Activated naive CD4-positive, alpha-beta T cell treated with anti-CD3 and anti-CD28 coated beads, Interleukin-2, amount 50 U/mL, for 24 hours (primary cell): ENCODE measurements at regions not wholly inside any gene's neighbourhood (a gene's known extent, or its start where the extent isn't known, plus 50 kb on each side); places are given as distances from the start of the nearest gene placed in this dataset.
"Not testable (repeated sequence)": the region's sequence is repeated elsewhere in the genome, so short reads cannot be mapped to it uniquely, and the experiment has no call there.

Source experiments
- H3K27ac Mint-ChIP-seq: one replicate; pipeline ENCODE4 v1.8.0; 2021; ENCODE audit warnings: mild to moderate bottlenecking, mixed read lengths
- H3K27me3 Mint-ChIP-seq: one replicate; pipeline ENCODE4 v1.8.0; 2021; ENCODE audit warnings: mixed read lengths
- H3K36me3 Mint-ChIP-seq: one replicate; pipeline ENCODE4 v1.8.0; 2021; ENCODE audit warnings: mixed read lengths
- H3K4me1 Mint-ChIP-seq: one replicate; pipeline ENCODE4 v1.8.0; 2021; ENCODE audit warnings: mixed read lengths
- H3K4me3 Mint-ChIP-seq: one replicate; pipeline ENCODE4 v1.8.0; 2021; ENCODE audit warnings: mild to moderate bottlenecking, mixed read lengths
- H3K9me3 Mint-ChIP-seq: one replicate; pipeline ENCODE4 v1.8.0; 2021; ENCODE audit warnings: mixed read lengths

GRCh38 chr16:61091300-61091699 lies 944.9 kb downstream of the CDH8 start:
- H3K9me3 Mint-ChIP-seq: peaks cover 28% of the 10 kb centered on the region
- not testable (repeated sequence) for H3K36me3 Mint-ChIP-seq, H3K27ac Mint-ChIP-seq, H3K4me1 Mint-ChIP-seq, H3K4me3 Mint-ChIP-seq, H3K27me3 Mint-ChIP-seq

DNA sequence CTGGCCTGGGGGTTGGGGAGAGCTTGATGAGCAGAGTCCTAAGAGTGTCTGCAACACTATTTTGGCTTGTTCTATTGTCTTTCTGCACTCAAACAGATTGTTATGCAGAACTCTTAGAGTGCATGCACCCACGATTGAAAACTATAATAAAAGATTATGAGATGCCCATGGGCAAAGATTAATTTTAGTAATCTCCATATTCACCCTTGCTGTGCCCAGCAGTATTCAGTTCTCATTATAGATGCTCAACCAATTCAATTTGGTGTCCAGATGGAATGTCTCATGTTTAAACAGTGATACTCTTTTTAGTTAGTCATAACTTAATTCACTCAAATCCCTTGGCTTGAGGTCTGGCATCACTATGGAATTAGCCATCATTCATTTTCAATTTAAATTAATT lies 952.5 kb downstream of the CDH8 start:
- Mint-ChIP-seq H3K4me1 (no peaks in the 10 kb centered on the region), H3K9me3 (peaks cover 9% of the 10 kb centered on the region), H3K36me3 (no peaks in the 10 kb centered on the region), H3K27me3 (no peaks in the 10 kb centered on the region), H3K4me3 (no peak overlapping the region), H3K27ac (no peak overlapping the region)

GRCh38 chr16:61074324-61074723 lies 961.9 kb downstream of the CDH8 start:
- Mint-ChIP-seq H3K36me3 (no peaks in the 10 kb centered on the region), H3K4me1 (no peaks in the 10 kb centered on the region), H3K27me3 (no peaks in the 10 kb centered on the region), H3K27ac (no peak overlapping the region), H3K4me3 (no peak overlapping the region), H3K9me3 (peaks cover 27% of the 10 kb centered on the region)

GRCh38 chr16:61057635-61058034 lies 978.6 kb downstream of the CDH8 start:
- Mint-ChIP-seq H3K27ac (no peak overlapping the region), H3K4me3 (no peak overlapping the region), H3K27me3 (no peaks in the 10 kb centered on the region), H3K4me1 (no peaks in the 10 kb centered on the region), H3K9me3 (peaks cover 9% of the 10 kb centered on the region), H3K36me3 (no peaks in the 10 kb centered on the region)

- Mint-ChIP-seq H3K27ac (no peak overlapping the region), H3K4me1 (no peaks in the 10 kb centered on the region), H3K36me3 (no peaks in the 10 kb centered on the region), H3K4me3 (no peak overlapping the region), H3K9me3 (peaks cover 10% of the 10 kb centered on the region), H3K27me3 (no peaks in the 10 kb centered on the region)
These were observed 985.7 kb downstream of the CDH8 start for GRCh38 chr16:61050547-61050946.

GRCh38 chr16:61045931-61046330 lies 990.3 kb downstream of the CDH8 start:
- H3K27me3 Mint-ChIP-seq: no peaks in the 10 kb centered on the region
- no peaks in the 10 kb centered on the region for H3K36me3 Mint-ChIP-seq
- no peaks in the 10 kb centered on the region for H3K4me1 Mint-ChIP-seq
- no peak overlapping the region for H3K4me3 Mint-ChIP-seq
- no peak overlapping the region for H3K27ac Mint-ChIP-seq
- H3K9me3 Mint-ChIP-seq: peaks cover 18% of the 10 kb centered on the region

DNA sequence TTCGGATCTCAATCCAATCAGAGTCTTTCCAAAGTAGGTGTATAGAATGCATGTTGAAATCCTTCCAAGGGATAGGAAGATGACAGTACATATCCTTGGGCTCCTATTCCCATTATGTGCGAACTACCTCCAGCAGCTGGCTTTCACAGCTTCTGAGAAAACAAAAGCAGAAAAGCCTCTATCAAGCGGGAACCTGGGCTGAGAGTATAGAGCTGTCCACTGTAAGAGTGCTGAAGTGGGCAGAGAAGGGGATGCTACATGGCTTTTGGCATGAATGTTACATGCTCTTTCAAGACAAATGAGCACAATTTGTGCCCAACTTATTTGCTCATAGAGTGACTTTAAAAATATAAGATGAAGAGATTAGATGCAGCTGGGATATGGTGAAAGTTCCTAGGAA lies 993.5 kb downstream of the CDH8 start:
- peaks cover 10% of the 10 kb centered on the region for H3K9me3 Mint-ChIP-seq
- H3K4me3 Mint-ChIP-seq: no peak overlapping the region
- no peak overlapping the region for H3K27ac Mint-ChIP-seq
- no peaks in the 10 kb centered on the region for H3K4me1 Mint-ChIP-seq
- H3K27me3 Mint-ChIP-seq: no peaks in the 10 kb centered on the region
- H3K36me3 Mint-ChIP-seq: no peaks in the 10 kb centered on the region

- Mint-ChIP-seq H3K4me3 (no peak overlapping the region), H3K9me3 (peaks cover 26% of the 10 kb centered on the region), H3K4me1 (no peaks in the 10 kb centered on the region), H3K27ac (no peak overlapping the region), H3K27me3 (no peaks in the 10 kb centered on the region), H3K36me3 (no peaks in the 10 kb centered on the region)
These were observed 1005.6 kb downstream of the CDH8 start for GRCh38 chr16:61030616-61031015.

- Mint-ChIP-seq H3K27ac (no peak overlapping the region), H3K27me3 (no peaks in the 10 kb centered on the region), H3K4me1 (no peaks in the 10 kb centered on the region), H3K9me3 (peaks cover 35% of the 10 kb centered on the region), H3K36me3 (no peaks in the 10 kb centered on the region), H3K4me3 (no peak overlapping the region)
These were observed 1011.9 kb downstream of the CDH8 start for GRCh38 chr16:61024180-61024900.

GRCh38 chr16:61014869-61015268 lies 1021.4 kb downstream of the CDH8 start:
- no peaks in the 10 kb centered on the region for H3K36me3 Mint-ChIP-seq
- H3K27ac Mint-ChIP-seq: no peak overlapping the region
- H3K4me3 Mint-ChIP-seq: no peak overlapping the region
- H3K27me3 Mint-ChIP-seq: no peaks in the 10 kb centered on the region
- peaks cover 29% of the 10 kb centered on the region for H3K9me3 Mint-ChIP-seq
- H3K4me1 Mint-ChIP-seq: no peaks in the 10 kb centered on the region

GRCh38 chr16:61007694-61008093 lies 1028.5 kb downstream of the CDH8 start:
- Mint-ChIP-seq H3K27ac (no peak overlapping the region), H3K4me3 (no peak overlapping the region), H3K27me3 (no peaks in the 10 kb centered on the region), H3K36me3 (no peaks in the 10 kb centered on the region), H3K9me3 (peaks cover 17% of the 10 kb centered on the region), H3K4me1 (no peaks in the 10 kb centered on the region)

GRCh38 chr16:61005952-61006351 lies 1030.3 kb downstream of the CDH8 start:
- peaks cover 12% of the 10 kb centered on the region for H3K9me3 Mint-ChIP-seq
- no peaks in the 10 kb centered on the region for H3K27me3 Mint-ChIP-seq
- H3K4me3 Mint-ChIP-seq: no peak overlapping the region
- H3K36me3 Mint-ChIP-seq: no peaks in the 10 kb centered on the region
- H3K27ac Mint-ChIP-seq: no peak overlapping the region
- H3K4me1 Mint-ChIP-seq: no peaks in the 10 kb centered on the region

DNA sequence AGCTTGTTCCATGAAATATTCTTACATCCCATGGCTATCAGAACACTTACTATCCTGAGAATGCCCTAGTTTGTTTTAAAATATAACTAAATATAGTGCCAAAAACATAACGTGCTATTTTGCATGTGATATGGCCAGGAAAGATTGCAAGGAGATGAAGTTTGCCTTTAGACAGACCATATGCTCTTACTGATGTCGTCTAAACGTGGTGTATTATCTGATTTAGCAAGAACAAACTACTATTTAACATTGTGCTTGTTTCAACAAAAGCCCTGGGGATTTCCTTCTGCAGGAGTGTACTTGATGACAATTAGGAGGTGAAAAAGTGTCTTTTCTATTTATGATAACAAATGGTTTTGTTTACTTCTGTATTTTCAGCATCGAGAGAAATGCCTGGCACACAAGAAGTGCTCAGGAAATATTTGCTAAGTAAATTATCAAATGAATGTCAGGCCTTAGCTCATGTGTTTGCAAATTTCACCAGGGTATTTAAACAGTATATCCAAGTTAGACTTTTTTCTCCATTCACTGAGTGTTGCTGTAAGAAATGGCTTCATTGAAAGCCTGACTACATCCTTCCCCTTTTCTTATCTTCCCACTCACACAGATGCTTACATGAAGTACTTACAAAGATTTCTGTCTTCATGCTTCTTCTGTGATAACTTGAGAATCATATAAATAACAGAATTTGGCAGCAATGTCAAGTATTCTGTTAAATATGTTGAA lies 1033.6 kb downstream of the CDH8 start:
- Mint-ChIP-seq H3K4me3 (no peak overlapping the region), H3K9me3 (peaks cover 14% of the 10 kb centered on the region), H3K36me3 (no peaks in the 10 kb centered on the region), H3K27me3 (no peaks in the 10 kb centered on the region), H3K4me1 (no peaks in the 10 kb centered on the region), H3K27ac (no peak overlapping the region)

DNA sequence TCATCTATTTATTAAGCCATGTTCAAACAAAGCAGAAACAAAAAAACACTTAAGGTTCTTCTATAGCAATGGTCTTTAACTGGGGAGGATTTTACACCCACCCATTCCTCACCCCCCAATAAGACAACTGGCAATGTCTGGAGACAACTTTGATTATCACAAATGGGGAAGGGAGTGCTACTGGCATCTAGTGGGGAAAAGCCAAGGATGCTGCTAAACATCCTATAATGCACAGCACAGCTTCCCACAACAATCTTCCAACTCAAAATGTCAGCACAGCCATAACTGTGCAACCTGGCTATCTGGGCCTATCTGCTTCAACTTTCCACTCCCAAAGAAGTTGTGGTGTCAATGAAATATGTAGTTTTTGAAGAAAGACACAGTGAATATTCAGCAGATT lies 1044.4 kb downstream of the CDH8 start:
- no peaks in the 10 kb centered on the region for H3K36me3 Mint-ChIP-seq
- H3K4me3 Mint-ChIP-seq: no peak overlapping the region
- no peaks in the 10 kb centered on the region for H3K4me1 Mint-ChIP-seq
- H3K27ac Mint-ChIP-seq: no peak overlapping the region
- no peaks in the 10 kb centered on the region for H3K27me3 Mint-ChIP-seq
- peaks cover 10% of the 10 kb centered on the region for H3K9me3 Mint-ChIP-seq

DNA sequence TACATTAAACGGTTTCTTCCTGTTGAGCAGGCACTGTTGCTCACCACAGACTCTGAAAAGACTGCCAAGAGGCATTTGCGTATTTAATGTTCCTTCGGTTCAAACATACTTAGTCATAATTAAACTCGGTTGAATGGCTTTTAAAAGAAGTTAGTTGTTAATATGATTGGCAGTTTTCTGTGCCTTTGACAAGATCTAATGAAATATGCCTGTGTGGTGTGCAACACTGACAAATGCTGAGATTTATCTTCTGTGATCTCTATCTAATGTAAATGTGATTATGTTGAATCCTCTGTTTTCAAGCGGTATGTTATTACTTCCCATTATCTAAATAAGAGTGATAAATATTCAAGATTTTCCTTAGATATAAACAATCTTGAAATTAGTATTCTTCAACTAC lies 1046.6 kb downstream of the CDH8 start:
- Mint-ChIP-seq H3K9me3 (peaks cover 10% of the 10 kb centered on the region), H3K4me3 (no peak overlapping the region), H3K36me3 (no peaks in the 10 kb centered on the region), H3K27ac (no peak overlapping the region), H3K4me1 (no peaks in the 10 kb centered on the region), H3K27me3 (no peaks in the 10 kb centered on the region)

DNA sequence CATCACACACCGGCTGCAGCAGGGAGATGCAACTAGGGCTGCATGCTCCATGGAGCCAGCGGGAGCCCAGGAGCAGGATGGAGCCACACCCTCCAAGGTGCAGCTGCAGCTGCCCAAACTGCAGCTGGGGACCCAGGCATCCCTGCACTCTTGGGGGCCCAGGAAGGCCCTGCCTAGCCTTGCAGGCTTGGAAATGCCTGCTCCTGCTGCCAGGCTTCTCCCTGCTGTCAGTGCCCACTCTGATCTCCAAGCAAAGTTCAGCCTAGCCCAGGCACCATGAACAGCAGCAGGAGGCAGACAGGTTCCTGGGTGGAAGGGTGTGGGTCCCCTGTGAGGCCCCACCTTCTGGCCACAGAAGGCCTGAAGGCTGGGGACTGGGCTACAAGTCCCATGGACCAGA lies 1057.1 kb downstream of the CDH8 start:
- Mint-ChIP-seq H3K9me3 (peaks cover 22% of the 10 kb centered on the region), H3K27ac (no peak overlapping the region), H3K27me3 (no peaks in the 10 kb centered on the region), H3K36me3 (peaks cover 1% of the 10 kb centered on the region), H3K4me3 (no peak overlapping the region), H3K4me1 (no peaks in the 10 kb centered on the region)
